H1 (cell line): ENCODE measurements at regions not wholly inside any gene's neighbourhood (a gene's known extent, or its start where the extent isn't known, plus 50 kb on each side); places are given as distances from the start of the nearest gene placed in this dataset.

Source experiments
- BCL11A ChIP-seq, 2 experiments: IDR thresholded peaks; one replicate each; pipeline ENCODE4 v1.6.1; 2011; ENCODE audit warnings: low read depth in 2 of 2, low read length in 2 of 2, mild to moderate bottlenecking in 2 of 2
- CBX8 ChIP-seq: fragments of 300-800, 300-1000 bp; sonication (generic); IDR thresholded peaks from 2 replicates; pipeline ENCODE4 v1.7.1; 2016; ENCODE audit warnings: low read depth, low read length, borderline replicate concordance
- CHD1 ChIP-seq: IDR thresholded peaks from 2 replicates; pipeline ENCODE4 v1.6.1; 2012; ENCODE audit warnings: low read depth, low read length, improper control_type of control experiment
- EZH2 ChIP-seq: fragments of 200-600 bp; sonication (generic); IDR thresholded peaks from 2 replicates; pipeline ENCODE4 v1.7.1; 2012; ENCODE audit warnings: low read depth, mild to moderate bottlenecking, moderate library complexity, low read length, inconsistent platforms; ENCODE audit not compliant: severe bottlenecking
- RBBP5 ChIP-seq: IDR thresholded peaks from 2 replicates; pipeline ENCODE4 v1.7.1; 2012; ENCODE audit warnings: low read depth, mild to moderate bottlenecking, inconsistent platforms, low read length, moderate library complexity, borderline replicate concordance
- RFX5 ChIP-seq: IDR thresholded peaks from 2 replicates; pipeline ENCODE4 v1.6.1; 2011; ENCODE audit warnings: low read depth, low read length, improper control_type of control experiment, borderline replicate concordance
- TAF1 ChIP-seq: IDR thresholded peaks from 2 replicates; pipeline ENCODE4 v1.6.1; 2011; ENCODE audit warnings: mild to moderate bottlenecking, low read depth, low read length
- TBP ChIP-seq: IDR thresholded peaks from 2 replicates; pipeline ENCODE4 v1.6.1; 2011; ENCODE audit warnings: low read depth, low read length, improper control_type of control experiment
- YY1 ChIP-seq: IDR thresholded peaks from 2 replicates; pipeline ENCODE4 v1.6.1; 2011; ENCODE audit warnings: low read depth, mild to moderate bottlenecking, low read length

DNA sequence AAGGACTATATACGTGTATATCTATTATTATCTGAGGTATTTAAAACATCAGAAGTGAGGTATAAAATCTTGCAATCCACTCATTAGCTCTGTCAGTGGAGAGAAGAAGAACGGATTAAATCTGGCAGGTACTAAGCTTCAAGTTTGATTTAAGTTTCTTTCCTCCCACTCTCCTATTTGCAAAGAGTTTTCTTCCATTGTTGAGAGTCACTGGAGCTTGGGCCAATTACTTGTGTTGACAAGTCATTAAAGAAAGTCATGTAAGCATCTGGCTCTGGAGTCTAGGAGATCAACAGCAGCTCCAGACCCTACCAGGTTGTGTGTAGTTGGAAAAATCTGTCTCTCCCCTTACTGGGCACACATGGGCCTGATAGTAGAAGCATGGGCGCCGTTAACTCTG lies 476.8 kb upstream of the SMARCA2 start:
- TF ChIP-seq CBX8 (no peak), YY1 (no peak), CHD1 (no peak), RFX5 (no peak), RBBP5 (no peak), TAF1 (no peak), EZH2 (no peak), BCL11A (IDR thresholded peaks at IDR 0.05; ENCODE audit: low read depth in 2 of 2, low read length in 2 of 2) (no peak), TBP (no peak)
